ENCODE measurements at regions not wholly inside any gene's neighbourhood (a gene's known extent, or its start where the extent isn't known, plus 50 kb on each side); places are given as distances from the start of the nearest gene placed in this dataset.

DNA sequence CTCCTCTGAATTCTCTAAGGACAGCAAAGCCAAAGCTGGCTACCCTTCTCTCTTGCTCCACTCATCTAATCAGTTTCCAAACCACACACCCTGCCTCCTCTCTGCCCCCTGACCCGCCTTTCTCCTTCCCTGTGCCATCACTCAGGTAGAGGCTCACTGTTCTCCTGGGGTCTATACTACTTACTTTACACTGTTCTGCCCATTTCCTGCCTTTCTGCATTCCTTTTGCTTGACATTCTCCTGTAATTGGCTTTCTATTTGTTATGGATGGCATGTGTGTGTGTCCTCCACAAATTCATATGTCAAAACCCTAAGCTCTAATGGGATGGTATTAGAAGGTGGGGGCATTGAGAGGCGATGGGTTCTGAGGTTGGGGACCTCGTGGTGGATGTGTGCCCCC lies 675.2 kb upstream of the ID2 start:
- H2BK15ac ChIP-seq (ENCODE audit: low read depth, low read length), result no peak overlapping the region
- H2BK5ac ChIP-seq (ENCODE audit: insufficient read length, low read length), result no peak overlapping the region

More for the DNA sequence above, 675.2 kb upstream of the ID2 start:
- Histone ChIP-seq H3K27ac (ENCODE audit: insufficient read length, low read depth, low read length) (no peak overlapping the region), H3K18ac (ENCODE audit: insufficient read length, low read depth, low read length) (no peak overlapping the region), H4K20me1 (ENCODE audit: control insufficient read depth, insufficient read depth, insufficient read length) (no peaks in the 10 kb centered on the region), H2AK5ac (ENCODE audit: insufficient read length, low read length) (no peak overlapping the region), H3K4me1 (ENCODE audit: insufficient read depth, low read length) (no peaks in the 10 kb centered on the region; the same call in 1 of the 2 replicates), H2BK12ac (ENCODE audit: insufficient read length, low read depth, low read length) (no peak overlapping the region), H3K23ac (ENCODE audit: insufficient read length, low read depth, low read length) (no peak overlapping the region), H4K5ac (ENCODE audit: insufficient read length, low read depth, low read length) (no peak overlapping the region), H2BK20ac (ENCODE audit: low read depth, low read length, poor library complexity, severe bottlenecking) (no peak overlapping the region), H3T11ph (ENCODE audit: low read length) (no peak overlapping the region), H3K79me1 (ENCODE audit: insufficient read depth, low read depth, low read length, poor library complexity, severe bottlenecking) (no peaks in the 10 kb centered on the region), H4K8ac (replicated peaks; ENCODE audit: insufficient read length, low read depth, low read length) (no peak overlapping the region), H3K9me3 (ENCODE audit: control insufficient read depth, low read depth, low read length) (no peaks in the 10 kb centered on the region), H3K4ac (ENCODE audit: low read depth, low read length) (no peak overlapping the region), H3K27me3 (ENCODE audit: insufficient read depth, low read length) (no peaks in the 10 kb centered on the region), H2BK120ac (ENCODE audit: low read depth, low read length, poor library complexity, severe bottlenecking) (no peak overlapping the region), H3K9ac (ENCODE audit: extremely low read depth, insufficient read length, low read length) (no peak overlapping the region), H3K56ac (ENCODE audit: insufficient read length, low read depth, low read length) (no peak overlapping the region), H3K4me2 (ENCODE audit: insufficient read depth, insufficient read length, low read length) (no peak overlapping the region), H4K91ac (ENCODE audit: insufficient read length, low read depth, low read length) (no peak overlapping the region), H3K14ac (ENCODE audit: insufficient read depth, low read length) (no peak overlapping the region), H3K23me2 (ENCODE audit: insufficient read length, low read depth, low read length, poor library complexity, severe bottlenecking) (no peaks in the 10 kb centered on the region), H2AFZ (ENCODE audit: low read length) (no peak overlapping the region), H3K79me2 (ENCODE audit: insufficient read depth, low read length) (no peaks in the 10 kb centered on the region)
- peaks cover 0 to 5% (median 0%) of the 10 kb centered on the region in 3 experiments; a peak in 3 of 7 replicates for H3K36me3 Mint-ChIP-seq (ENCODE audit: insufficient read depth in 1 of 3, low read depth in 3 of 3)
- no peak overlapping the region for H3K4me3 Mint-ChIP-seq
- peaks cover 0 to 3% of the 10 kb centered on the region in 2 experiments; a peak in 2 of 4 replicates for H3K4me1 Mint-ChIP-seq
- H3K27me3 Mint-ChIP-seq (ENCODE audit: low read depth), result no peaks in the 10 kb centered on the region; the same call in 1 of the 2 replicates
- TF ChIP-seq, protein P1, sequence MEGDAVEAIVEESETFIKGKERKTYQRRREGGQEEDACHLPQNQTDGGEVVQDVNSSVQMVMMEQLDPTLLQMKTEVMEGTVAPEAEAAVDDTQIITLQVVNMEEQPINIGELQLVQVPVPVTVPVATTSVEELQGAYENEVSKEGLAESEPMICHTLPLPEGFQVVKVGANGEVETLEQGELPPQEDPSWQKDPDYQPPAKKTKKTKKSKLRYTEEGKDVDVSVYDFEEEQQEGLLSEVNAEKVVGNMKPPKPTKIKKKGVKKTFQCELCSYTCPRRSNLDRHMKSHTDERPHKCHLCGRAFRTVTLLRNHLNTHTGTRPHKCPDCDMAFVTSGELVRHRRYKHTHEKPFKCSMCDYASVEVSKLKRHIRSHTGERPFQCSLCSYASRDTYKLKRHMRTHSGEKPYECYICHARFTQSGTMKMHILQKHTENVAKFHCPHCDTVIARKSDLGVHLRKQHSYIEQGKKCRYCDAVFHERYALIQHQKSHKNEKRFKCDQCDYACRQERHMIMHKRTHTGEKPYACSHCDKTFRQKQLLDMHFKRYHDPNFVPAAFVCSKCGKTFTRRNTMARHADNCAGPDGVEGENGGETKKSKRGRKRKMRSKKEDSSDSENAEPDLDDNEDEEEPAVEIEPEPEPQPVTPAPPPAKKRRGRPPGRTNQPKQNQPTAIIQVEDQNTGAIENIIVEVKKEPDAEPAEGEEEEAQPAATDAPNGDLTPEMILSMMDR (conservative IDR thresholded peaks at IDR 0.05), result no peak
- no peak overlapping the region for H3K27ac Mint-ChIP-seq
- H3K9me3 Mint-ChIP-seq, result no peaks in the 10 kb centered on the region; a peak in 2 of 5 replicates
- WGBS (ENCODE audit: extremely low coverage, insufficient read length, low lambda C conversion rate), result no CpG with 5 or more reads among the region's 3 CpGs
- DNase-seq, result no peak

All from H9 (cell line).